Endothelial cell of umbilical vein (primary cell): ENCODE measurements at regions not wholly inside any gene's neighbourhood (a gene's known extent, or its start where the extent isn't known, plus 50 kb on each side); places are given as distances from the start of the nearest gene placed in this dataset.

ENCODE experiments used
- CTCF ChIP-seq, 2 donors: IDR thresholded peaks; 1 replicate in 1 of 2; 2 replicates in 1 of 2; pipeline ENCODE4 v1.5.1; 2011; ENCODE audit warnings: low read length in 2 of 2, mild to moderate bottlenecking in 2 of 2, moderate library complexity in 2 of 2, control low read depth in 1 of 2, inconsistent platforms in 1 of 2, low read depth in 1 of 2; ENCODE audit not compliant: insufficient read depth in 1 of 2; ENCODE audit errors: extremely low read depth in 1 of 2
- EZH2 ChIP-seq: IDR thresholded peaks from 2 replicates; pipeline ENCODE4 v1.6.1; 2012; ENCODE audit warnings: borderline replicate concordance, low read depth, mild to moderate bottlenecking, moderate library complexity, low read length, inconsistent platforms; ENCODE audit not compliant: severe bottlenecking
- JUN ChIP-seq: IDR thresholded peaks from 2 replicates; pipeline ENCODE4 v1.6.1; 2011; ENCODE audit warnings: borderline replicate concordance, low read depth; ENCODE audit not compliant: insufficient read length, insufficient read depth
- MAX ChIP-seq: IDR thresholded peaks from 2 replicates; pipeline ENCODE4 v1.6.1; 2011; ENCODE audit not compliant: insufficient read depth, insufficient read length
- MYC ChIP-seq: IDR thresholded peaks from one replicate; pipeline ENCODE4 v1.6.1; 2011; ENCODE audit warnings: mild to moderate bottlenecking, low read depth, low read length
- POLR2A ChIP-seq: IDR thresholded peaks from 2 replicates; pipeline ENCODE4 v1.6.1; 2012; ENCODE audit warnings: low read depth, mild to moderate bottlenecking, control low read depth, low read length

GRCh38 chr5:17999858-18000257 is 365.6 kb downstream of the TAF11L14 start:
- TF ChIP-seq POLR2A, result no peak
- no peak for TF ChIP-seq CTCF (IDR thresholded peaks at IDR 0.05; ENCODE audit: extremely low read depth in 1 of 2, insufficient read depth in 1 of 2, low read depth in 1 of 2, low read length in 2 of 2)
- no peak for TF ChIP-seq MYC
- TF ChIP-seq EZH2, result no peak
- TF ChIP-seq JUN, result no peak
- no peak for TF ChIP-seq MAX
